Nucleus accumbens (tissue), 56 donors: ENCODE measurements at regions not wholly inside any gene's neighbourhood (a gene's known extent, or its start where the extent isn't known, plus 50 kb on each side); places are given as distances from the start of the nearest gene placed in this dataset.
"Not testable (repeated sequence)": the region's sequence is repeated elsewhere in the genome, so short reads cannot be mapped to it uniquely, and the experiment has no call there.

Source experiments
- DNase-seq, 56 donors: peaks; one replicate each; lab custom pipeline; 2025; lab: John Stamatoyannopoulos, UW

GRCh38 chr5:110977915-110978314, 93.6 kb upstream of the TSLP start:
- no peak for DNase-seq

GRCh38 chr5:110985882-110986281, 85.6 kb upstream of the TSLP start:
- not testable (repeated sequence) for DNase-seq

- DNase-seq: not testable (repeated sequence)
Measured at GRCh38 chr5:110987573-110987972, 83.9 kb upstream of the TSLP start.

GRCh38 chr5:110996742-110997141, 74.8 kb upstream of the TSLP start:
- DNase-seq: no peak

- DNase-seq: no peak
Measured at GRCh38 chr5:111002036-111002435, 69.5 kb upstream of the TSLP start.

GRCh38 chr5:111003623-111004022, 67.9 kb upstream of the TSLP start:
- DNase-seq: no peak

GRCh38 chr5:111004291-111004690, 67.2 kb upstream of the TSLP start:
- no peak for DNase-seq

- no peak for DNase-seq
Measured at GRCh38 chr5:111010783-111011182, 60.7 kb upstream of the TSLP start.

GRCh38 chr5:111013011-111013410, 58.5 kb upstream of the TSLP start:
- no peak for DNase-seq

- no peak for DNase-seq
Measured at GRCh38 chr5:111016801-111017200, 54.7 kb upstream of the TSLP start.

- no peak for DNase-seq
Measured at GRCh38 chr5:111017731-111018130, 53.8 kb upstream of the TSLP start.
